ENCODE measurements at regions not wholly inside any gene's neighbourhood (a gene's known extent, or its start where the extent isn't known, plus 50 kb on each side); places are given as distances from the start of the nearest gene placed in this dataset.

GRCh38 chrX:143935601-143936000, 51.7 kb downstream of the UBE2NL start:
- Mint-ChIP-seq H3K27ac (no peak overlapping the region), H3K27me3 (no peaks in the 10 kb centered on the region), H3K4me1 (no peaks in the 10 kb centered on the region), H3K9me3 (peaks cover 0 to 9% (median under 1%) of the 10 kb centered on the region in 8 donors), H3K4me3 (no peak overlapping the region), H3K36me3 (no peaks in the 10 kb centered on the region)
- Histone ChIP-seq H3K4me1 (ENCODE audit: insufficient read depth, low read length) (no peaks in the 10 kb centered on the region), H3K27ac (ENCODE audit: low read depth, low read length) (no peak overlapping the region), H3K9me3 (ENCODE audit: control insufficient read depth in 1 of 2, low read length in 2 of 2) (no peaks in the 10 kb centered on the region), H3K27me3 (ENCODE audit: insufficient read depth, low read length) (no peaks in the 10 kb centered on the region), H3K4me3 (ENCODE audit: low read length in 2 of 2) (no peak overlapping the region), H3K36me3 (ENCODE audit: insufficient read depth, low read length) (no peaks in the 10 kb centered on the region)
- ChIA-PET POLR2A (ENCODE audit: partially characterized antibody) (no interaction called here), CTCF (ENCODE audit: partially characterized antibody) (no interaction called here)
- intact Hi-C loops (cut with micrococcal nuclease): no loop called here
- no peak for DNase-seq

DNA sequence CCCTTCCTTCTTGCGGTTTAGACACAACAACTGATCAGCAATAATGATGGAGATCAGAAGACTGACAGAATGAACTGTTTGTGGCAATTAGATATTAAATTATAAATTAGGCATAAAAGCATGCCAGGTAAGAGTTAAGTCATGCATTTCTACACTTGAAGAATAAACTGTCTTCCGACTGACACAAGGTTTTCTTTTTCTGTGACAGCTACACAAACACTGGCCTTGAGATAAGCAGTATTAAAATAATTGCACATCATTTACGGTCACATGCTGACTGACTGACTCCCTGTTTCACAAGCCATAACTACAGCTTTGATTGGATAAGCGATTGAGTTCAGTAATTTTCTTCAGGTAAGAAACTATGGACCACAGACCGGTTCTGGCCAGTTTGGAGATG, 56.2 kb downstream of the UBE2NL start:
- intact Hi-C loops (cut with micrococcal nuclease): no loop called here
- no peaks in the 10 kb centered on the region for H3K27me3 Mint-ChIP-seq
- no peak overlapping the region for H3K4me3 ChIP-seq (ENCODE audit: low read length in 2 of 2)
- H3K36me3 ChIP-seq (ENCODE audit: insufficient read depth, low read length): no peaks in the 10 kb centered on the region
- H3K27ac Mint-ChIP-seq: no peak overlapping the region
- ChIA-PET POLR2A (ENCODE audit: partially characterized antibody) (no interaction called here), CTCF (ENCODE audit: partially characterized antibody) (no interaction called here)
- H3K9me3 ChIP-seq (ENCODE audit: control insufficient read depth in 1 of 2, low read length in 2 of 2): no peaks in the 10 kb centered on the region
- H3K27me3 ChIP-seq (ENCODE audit: insufficient read depth, low read length): no peaks in the 10 kb centered on the region
- no peaks in the 10 kb centered on the region for H3K4me1 Mint-ChIP-seq
- H3K4me1 ChIP-seq (ENCODE audit: insufficient read depth, low read length): no peaks in the 10 kb centered on the region
- DNase-seq: no peak
- H3K36me3 Mint-ChIP-seq: no peaks in the 10 kb centered on the region
- peaks cover 0 to 3% (median under 1%) of the 10 kb centered on the region in 8 donors for H3K9me3 Mint-ChIP-seq
- no peak overlapping the region for H3K27ac ChIP-seq (ENCODE audit: low read depth, low read length)
- no peak overlapping the region for H3K4me3 Mint-ChIP-seq

DNA sequence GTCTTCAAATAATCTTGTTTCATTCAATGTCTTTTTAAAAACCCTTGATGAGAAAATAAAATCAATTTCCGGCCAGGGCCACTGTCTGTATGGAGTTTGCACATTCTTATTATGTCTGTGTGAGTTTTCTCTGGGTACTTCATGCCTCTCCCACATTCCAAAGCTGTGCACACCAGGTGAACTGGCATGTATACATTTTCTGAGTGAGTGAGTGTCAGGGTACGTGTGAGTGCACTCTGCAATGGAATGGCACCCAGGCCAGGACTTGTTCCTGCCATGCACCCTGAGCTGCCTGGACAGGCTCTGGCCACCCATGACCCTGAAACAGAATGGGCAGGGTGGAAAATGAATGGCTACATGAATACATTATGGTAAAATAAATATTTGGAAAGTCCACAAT, 61.3 kb downstream of the UBE2NL start:
- Mint-ChIP-seq H3K4me3 (no peak overlapping the region), H3K36me3 (no peaks in the 10 kb centered on the region), H3K4me1 (no peaks in the 10 kb centered on the region), H3K27ac (no peak overlapping the region), H3K27me3 (no peaks in the 10 kb centered on the region), H3K9me3 (peaks cover 0 to 11% (median 4%) of the 10 kb centered on the region in 8 donors)
- Histone ChIP-seq H3K4me1 (ENCODE audit: insufficient read depth, low read length) (no peaks in the 10 kb centered on the region), H3K4me3 (ENCODE audit: low read length in 2 of 2) (no peak overlapping the region), H3K27ac (ENCODE audit: low read depth, low read length) (no peak overlapping the region), H3K9me3 (ENCODE audit: control insufficient read depth in 1 of 2, low read length in 2 of 2) (no peaks in the 10 kb centered on the region), H3K27me3 (ENCODE audit: insufficient read depth, low read length) (no peaks in the 10 kb centered on the region), H3K36me3 (ENCODE audit: insufficient read depth, low read length) (no peaks in the 10 kb centered on the region)
- CTCF ChIA-PET (ENCODE audit: partially characterized antibody): no interaction called here
- POLR2A ChIA-PET (ENCODE audit: partially characterized antibody): no interaction called here
- DNase-seq: no peak
- intact Hi-C loops (cut with micrococcal nuclease): no loop called here

GRCh38 chrX:143964549-143964948, 80.7 kb downstream of the UBE2NL start:
- POLR2A ChIA-PET (ENCODE audit: partially characterized antibody): no interaction called here
- Histone ChIP-seq H3K4me1 (ENCODE audit: insufficient read depth, low read length) (no peaks in the 10 kb centered on the region), H3K9me3 (ENCODE audit: control insufficient read depth in 1 of 2, low read length in 2 of 2) (no peaks in the 10 kb centered on the region), H3K36me3 (ENCODE audit: insufficient read depth, low read length) (no peaks in the 10 kb centered on the region), H3K4me3 (ENCODE audit: low read length in 2 of 2) (no peak overlapping the region), H3K27ac (ENCODE audit: low read depth, low read length) (no peak overlapping the region), H3K27me3 (ENCODE audit: insufficient read depth, low read length) (no peaks in the 10 kb centered on the region)
- CTCF ChIA-PET (ENCODE audit: partially characterized antibody): no interaction called here
- no peaks in the 10 kb centered on the region for H3K36me3 Mint-ChIP-seq
- H3K27me3 Mint-ChIP-seq: no peaks in the 10 kb centered on the region
- H3K4me1 Mint-ChIP-seq: no peaks in the 10 kb centered on the region
- no peak overlapping the region for H3K27ac Mint-ChIP-seq
- intact Hi-C loops (cut with micrococcal nuclease): no loop called here
- peaks cover 0 to 5% (median 0%) of the 10 kb centered on the region in 8 donors for H3K9me3 Mint-ChIP-seq
- no peak overlapping the region for H3K4me3 Mint-ChIP-seq
- DNase-seq: no peak

GRCh38 chrX:143988356-143988755, 104.5 kb downstream of the UBE2NL start:
- ChIA-PET POLR2A (ENCODE audit: partially characterized antibody) (no interaction called here), CTCF (ENCODE audit: partially characterized antibody) (no interaction called here)
- no peak overlapping the region for H3K4me3 Mint-ChIP-seq
- no peak for DNase-seq
- no peak overlapping the region for H3K27ac Mint-ChIP-seq
- H3K9me3 Mint-ChIP-seq: peaks cover 0 to 5% (median 2%) of the 10 kb centered on the region in 8 donors
- no peaks in the 10 kb centered on the region for H3K27me3 Mint-ChIP-seq
- H3K36me3 ChIP-seq (ENCODE audit: insufficient read depth, low read length): no peaks in the 10 kb centered on the region
- H3K4me1 ChIP-seq (ENCODE audit: insufficient read depth, low read length): no peaks in the 10 kb centered on the region
- H3K4me1 Mint-ChIP-seq: peaks cover 0 to 6% (median 0%) of the 10 kb centered on the region in 4 donors
- H3K27me3 ChIP-seq (ENCODE audit: insufficient read depth, low read length): no peaks in the 10 kb centered on the region
- no peak overlapping the region for H3K4me3 ChIP-seq (ENCODE audit: low read length in 2 of 2)
- no peak overlapping the region for H3K27ac ChIP-seq (ENCODE audit: low read depth, low read length)
- intact Hi-C loops (cut with micrococcal nuclease): no loop called here
- H3K9me3 ChIP-seq (ENCODE audit: control insufficient read depth in 1 of 2, low read length in 2 of 2): no peaks in the 10 kb centered on the region
- H3K36me3 Mint-ChIP-seq: no peaks in the 10 kb centered on the region

DNA sequence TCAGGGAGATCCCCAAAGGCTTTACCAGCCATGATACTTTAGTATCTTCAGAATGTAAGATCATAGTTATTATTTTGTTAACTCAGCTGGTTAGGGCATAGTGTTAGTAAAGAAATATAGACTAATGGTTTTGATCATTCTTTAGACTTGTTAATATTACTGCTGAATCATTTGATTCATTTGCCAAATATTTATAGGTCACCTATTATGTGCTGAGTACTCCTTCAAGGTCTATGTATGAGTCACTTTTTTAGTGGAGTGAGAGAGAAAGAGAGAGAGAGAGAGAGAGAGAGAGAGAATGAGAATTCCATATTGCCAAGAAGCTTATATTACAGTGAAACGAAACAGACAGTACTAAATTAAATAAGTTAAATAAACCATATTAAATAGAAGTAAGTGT, 110.3 kb downstream of the UBE2NL start:
- Mint-ChIP-seq H3K27ac (no peak overlapping the region), H3K4me1 (no peaks in the 10 kb centered on the region), H3K27me3 (no peaks in the 10 kb centered on the region), H3K4me3 (no peak overlapping the region), H3K9me3 (peaks cover 0 to 5% (median 3%) of the 10 kb centered on the region in 8 donors), H3K36me3 (no peaks in the 10 kb centered on the region)
- ChIA-PET POLR2A (ENCODE audit: partially characterized antibody) (no interaction called here), CTCF (ENCODE audit: partially characterized antibody) (no interaction called here)
- Histone ChIP-seq H3K4me1 (ENCODE audit: insufficient read depth, low read length) (no peaks in the 10 kb centered on the region), H3K27me3 (ENCODE audit: insufficient read depth, low read length) (no peaks in the 10 kb centered on the region), H3K9me3 (ENCODE audit: control insufficient read depth in 1 of 2, low read length in 2 of 2) (no peaks in the 10 kb centered on the region), H3K4me3 (ENCODE audit: low read length in 2 of 2) (no peak overlapping the region), H3K36me3 (ENCODE audit: insufficient read depth, low read length) (no peaks in the 10 kb centered on the region), H3K27ac (ENCODE audit: low read depth, low read length) (no peak overlapping the region)
- intact Hi-C loops (cut with micrococcal nuclease): no loop called here
- no peak for DNase-seq

DNA sequence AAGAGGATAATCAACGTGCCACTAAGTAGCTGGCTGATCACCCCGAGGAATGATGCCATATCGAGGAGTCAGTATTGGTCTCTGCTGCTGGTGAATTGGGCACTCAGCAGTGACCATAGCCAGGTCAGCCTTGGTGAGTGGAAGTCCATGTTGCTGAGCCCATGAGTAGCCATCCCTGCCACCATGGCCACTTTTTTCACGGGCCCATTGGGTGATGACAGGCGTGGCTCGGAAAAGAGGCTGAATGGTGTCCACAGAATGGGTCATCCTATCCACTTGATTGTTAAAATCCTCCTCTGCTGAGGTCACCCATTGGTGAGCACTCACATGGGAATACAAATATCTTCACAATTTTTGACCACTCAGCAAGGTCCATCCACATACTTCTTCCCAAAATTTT, 114.4 kb downstream of the UBE2NL start:
- DNase-seq: no peak
- no peaks in the 10 kb centered on the region for H3K4me1 ChIP-seq (ENCODE audit: insufficient read depth, low read length)
- Mint-ChIP-seq H3K27ac (no peak overlapping the region), H3K4me1 (no peaks in the 10 kb centered on the region), H3K36me3 (no peaks in the 10 kb centered on the region), H3K4me3 (no peak overlapping the region), H3K27me3 (no peaks in the 10 kb centered on the region), H3K9me3 (peaks cover 0 to 3% (median 0%) of the 10 kb centered on the region in 8 donors)
- H3K4me3 ChIP-seq (ENCODE audit: low read length in 2 of 2): no peak overlapping the region
- POLR2A ChIA-PET (ENCODE audit: partially characterized antibody): no interaction called here
- no peaks in the 10 kb centered on the region for H3K36me3 ChIP-seq (ENCODE audit: insufficient read depth, low read length)
- intact Hi-C loops (cut with micrococcal nuclease): no loop called here
- no peak overlapping the region for H3K27ac ChIP-seq (ENCODE audit: low read depth, low read length)
- CTCF ChIA-PET (ENCODE audit: partially characterized antibody): no interaction called here
- H3K27me3 ChIP-seq (ENCODE audit: insufficient read depth, low read length): no peaks in the 10 kb centered on the region
- no peaks in the 10 kb centered on the region for H3K9me3 ChIP-seq (ENCODE audit: control insufficient read depth in 1 of 2, low read length in 2 of 2)

GRCh38 chrX:144006811-144007210, 122.9 kb downstream of the UBE2NL start:
- H3K27ac Mint-ChIP-seq: no peak overlapping the region
- ChIA-PET POLR2A (ENCODE audit: partially characterized antibody) (no interaction called here), CTCF (ENCODE audit: partially characterized antibody) (no interaction called here)
- H3K36me3 ChIP-seq (ENCODE audit: insufficient read depth, low read length): no peaks in the 10 kb centered on the region
- H3K4me1 Mint-ChIP-seq: no peaks in the 10 kb centered on the region
- intact Hi-C loops (cut with micrococcal nuclease): no loop called here
- H3K4me3 Mint-ChIP-seq: no peak overlapping the region
- no peak overlapping the region for H3K27ac ChIP-seq (ENCODE audit: low read depth, low read length)
- H3K9me3 Mint-ChIP-seq: peaks cover 0 to 14% (median 4%) of the 10 kb centered on the region in 8 donors
- H3K4me3 ChIP-seq (ENCODE audit: low read length in 2 of 2): no peak overlapping the region
- H3K4me1 ChIP-seq (ENCODE audit: insufficient read depth, low read length): no peaks in the 10 kb centered on the region
- H3K9me3 ChIP-seq (ENCODE audit: control insufficient read depth in 1 of 2, low read length in 2 of 2): no peaks in the 10 kb centered on the region
- no peak for DNase-seq
- H3K27me3 ChIP-seq (ENCODE audit: insufficient read depth, low read length): no peaks in the 10 kb centered on the region
- no peaks in the 10 kb centered on the region for H3K36me3 Mint-ChIP-seq
- H3K27me3 Mint-ChIP-seq: no peaks in the 10 kb centered on the region

Measured in CD4-positive, alpha-beta memory T cell (primary cell).